G401 (cell line): ENCODE measurements at regions not wholly inside any gene's neighbourhood (a gene's known extent, or its start where the extent isn't known, plus 50 kb on each side); places are given as distances from the start of the nearest gene placed in this dataset.

ENCODE experiments used
- DNase-seq: peaks from one replicate; pipeline ENCODE4 v3.0.0-alpha.2; 2015; ENCODE audit warnings: low spot score
- in situ Hi-C: cut with HindIII; loops from 2 replicates; pipeline ENCODE4 v1.10.0; 2016; ENCODE audit warnings: low sequenced_read_pairs, mixed read lengths

- in situ Hi-C loops, result no loop called here
- no peak for DNase-seq
These were observed 215.3 kb downstream of the MID1IP1 start for GRCh38 chrX:39016556-39016955.

- in situ Hi-C loops, result no loop called here
- no peak for DNase-seq
These were observed 215.8 kb downstream of the MID1IP1 start for GRCh38 chrX:39017077-39017476.

GRCh38 chrX:39017716-39018115 is 216.5 kb downstream of the MID1IP1 start:
- no peak for DNase-seq
- in situ Hi-C loops, result no loop called here

GRCh38 chrX:39018541-39018940 is 217.3 kb downstream of the MID1IP1 start:
- in situ Hi-C loops, result no loop called here
- no peak for DNase-seq

GRCh38 chrX:39019056-39019455 is 217.8 kb downstream of the MID1IP1 start:
- peak; percentile 1 for DNase-seq
- in situ Hi-C loops, result no loop called here

GRCh38 chrX:39020051-39020669 is 218.9 kb downstream of the MID1IP1 start:
- no peak for DNase-seq
- in situ Hi-C loops, result no loop called here

- DNase-seq, result no peak
- in situ Hi-C loops, result no loop called here
These were observed 220.8 kb downstream of the MID1IP1 start for GRCh38 chrX:39022106-39022505.

- in situ Hi-C loops, result no loop called here
- no peak for DNase-seq
These were observed 228.0 kb downstream of the MID1IP1 start for GRCh38 chrX:39029221-39029620.

- DNase-seq, result no peak
These were observed 229.4 kb downstream of the MID1IP1 start for GRCh38 chrX:39030636-39031035.

GRCh38 chrX:39039890-39040289 is 238.6 kb downstream of the MID1IP1 start:
- DNase-seq, result no peak
- in situ Hi-C loops, result no loop called here

More at GRCh38 chrX:39030636-39031035, 229.4 kb downstream of the MID1IP1 start:
- in situ Hi-C loops, result no loop called here

GRCh38 chrX:39043838-39044550 is 242.7 kb downstream of the MID1IP1 start:
- in situ Hi-C loops, result no loop called here

GRCh38 chrX:39047174-39047573 is 245.9 kb downstream of the MID1IP1 start:
- no peak for DNase-seq
- in situ Hi-C loops, result no loop called here

More at GRCh38 chrX:39043838-39044550, 242.7 kb downstream of the MID1IP1 start:
- no peak for DNase-seq

- DNase-seq, result no peak
- in situ Hi-C loops, result no loop called here
These were observed 248.7 kb downstream of the MID1IP1 start for GRCh38 chrX:39049975-39050374.

- peak; percentile 19 for DNase-seq
- in situ Hi-C loops, result no loop called here
These were observed 249.2 kb downstream of the MID1IP1 start for GRCh38 chrX:39050427-39050826.

- in situ Hi-C loops, result no loop called here
- DNase-seq, result no peak
These were observed 251.5 kb downstream of the MID1IP1 start for GRCh38 chrX:39052751-39053150.

GRCh38 chrX:39058724-39059123 is 257.5 kb downstream of the MID1IP1 start:
- in situ Hi-C loops, result no loop called here
- no peak for DNase-seq

GRCh38 chrX:39059866-39060265 is 258.6 kb downstream of the MID1IP1 start:
- no peak for DNase-seq
- in situ Hi-C loops, result no loop called here

GRCh38 chrX:39063037-39063436 is 261.8 kb downstream of the MID1IP1 start:
- in situ Hi-C loops, result no loop called here
- DNase-seq, result no peak

- DNase-seq, result no peak
- in situ Hi-C loops, result no loop called here
These were observed 262.4 kb downstream of the MID1IP1 start for GRCh38 chrX:39063702-39064101.

GRCh38 chrX:39065051-39065871 is 264.0 kb downstream of the MID1IP1 start:
- peak; percentile 88 for DNase-seq
- in situ Hi-C loops, result no loop called here
